HuH-7 (cell line): ENCODE measurements at regions not wholly inside any gene's neighbourhood (a gene's known extent, or its start where the extent isn't known, plus 50 kb on each side); places are given as distances from the start of the nearest gene placed in this dataset.
"Not testable (repeated sequence)": the region's sequence is repeated elsewhere in the genome, so short reads cannot be mapped to it uniquely, and the experiment has no call there.

Source experiments
- DNase-seq: peaks from one replicate; pipeline ENCODE4 v3.0.0; 2011; ENCODE audit warnings: low spot score

- DNase-seq, result peak; percentile 42
Measured at GRCh38 chr16:48054881-48055601, 100.8 kb downstream of the ABCC12 start.

GRCh38 chr16:48053418-48053745, 102.4 kb downstream of the ABCC12 start:
- DNase-seq, result no peak

GRCh38 chr16:48052731-48053417, 102.9 kb downstream of the ABCC12 start:
- no peak for DNase-seq

GRCh38 chr16:48050871-48051270, 104.9 kb downstream of the ABCC12 start:
- no peak for DNase-seq

- no peak for DNase-seq
Measured at GRCh38 chr16:48049847-48050246, 105.9 kb downstream of the ABCC12 start.

GRCh38 chr16:48047720-48048119, 108.1 kb downstream of the ABCC12 start:
- no peak for DNase-seq

- DNase-seq, result no peak
Measured at GRCh38 chr16:48047241-48047640, 108.6 kb downstream of the ABCC12 start.

- no peak for DNase-seq
Measured at GRCh38 chr16:48044117-48044516, 111.7 kb downstream of the ABCC12 start.

GRCh38 chr16:48041981-48042421, 113.8 kb downstream of the ABCC12 start:
- no peak for DNase-seq

GRCh38 chr16:48035142-48035541, 120.7 kb downstream of the ABCC12 start:
- DNase-seq, result no peak

- DNase-seq, result no peak
Measured at GRCh38 chr16:48030926-48031325, 124.9 kb downstream of the ABCC12 start.

- DNase-seq, result no peak
Measured at GRCh38 chr16:48029768-48030167, 126.0 kb downstream of the ABCC12 start.

GRCh38 chr16:48025359-48025758, 130.4 kb downstream of the ABCC12 start:
- DNase-seq, result no peak

GRCh38 chr16:48024042-48024441, 131.8 kb downstream of the ABCC12 start:
- DNase-seq, result no peak

- no peak for DNase-seq
Measured at GRCh38 chr16:48022496-48022895, 133.3 kb downstream of the ABCC12 start.

GRCh38 chr16:48020617-48021016, 135.2 kb downstream of the ABCC12 start:
- not testable (repeated sequence) for DNase-seq

GRCh38 chr16:48014349-48015135, 141.3 kb downstream of the ABCC12 start:
- no peak for DNase-seq

GRCh38 chr16:48013491-48013901, 142.3 kb downstream of the ABCC12 start:
- DNase-seq, result no peak

GRCh38 chr16:48011878-48012658, 143.7 kb downstream of the ABCC12 start:
- DNase-seq, result no peak

- DNase-seq, result no peak
Measured at GRCh38 chr16:48011466-48011865, 144.3 kb downstream of the ABCC12 start.

GRCh38 chr16:48008011-48008525, 147.7 kb downstream of the ABCC12 start:
- DNase-seq, result no peak

- DNase-seq, result no peak
Measured at GRCh38 chr16:48004141-48004695, 151.6 kb downstream of the ABCC12 start.
